Endometrial microvascular endothelial cells (primary cell): ENCODE measurements at regions not wholly inside any gene's neighbourhood (a gene's known extent, or its start where the extent isn't known, plus 50 kb on each side); places are given as distances from the start of the nearest gene placed in this dataset.

Experiments
- in situ Hi-C: cut with HindIII; loops from 2 replicates; pipeline ENCODE4 v1.10.0; 2017; ENCODE audit warnings: low sequenced_read_pairs, low pct_unique_long_range_greater_than_20kb; ENCODE audit errors: inconsistent ontology term

DNA sequence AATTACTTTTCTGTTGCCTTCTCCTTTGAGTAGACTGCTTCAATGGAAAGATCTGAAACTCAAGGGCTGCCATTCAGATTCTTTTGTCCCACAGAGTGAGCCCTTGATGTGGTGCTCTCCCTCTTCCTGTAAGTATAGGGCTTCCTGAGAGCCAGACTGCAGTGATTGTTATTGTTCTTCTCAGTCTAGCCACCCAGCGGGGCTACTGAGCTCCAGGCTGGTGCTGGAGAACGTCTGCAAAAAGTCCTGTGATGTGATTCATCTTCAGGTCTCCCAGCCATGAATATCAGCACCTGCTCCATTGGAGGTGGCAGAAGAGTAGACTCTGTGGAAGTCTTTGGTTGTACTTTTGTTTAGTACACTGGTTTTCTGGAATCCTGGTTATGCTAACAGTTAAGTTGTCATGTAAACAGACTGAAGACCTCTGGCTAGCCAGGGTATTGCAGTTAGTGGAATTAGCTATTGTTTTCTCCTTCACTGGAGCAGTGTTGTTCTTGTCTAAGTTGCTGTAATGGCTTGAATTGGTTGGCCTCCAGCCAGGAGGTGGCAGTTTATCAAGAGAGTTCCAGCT is 240.9 kb downstream of the COL12A1 start:
- in situ Hi-C loops = no loop called here

DNA sequence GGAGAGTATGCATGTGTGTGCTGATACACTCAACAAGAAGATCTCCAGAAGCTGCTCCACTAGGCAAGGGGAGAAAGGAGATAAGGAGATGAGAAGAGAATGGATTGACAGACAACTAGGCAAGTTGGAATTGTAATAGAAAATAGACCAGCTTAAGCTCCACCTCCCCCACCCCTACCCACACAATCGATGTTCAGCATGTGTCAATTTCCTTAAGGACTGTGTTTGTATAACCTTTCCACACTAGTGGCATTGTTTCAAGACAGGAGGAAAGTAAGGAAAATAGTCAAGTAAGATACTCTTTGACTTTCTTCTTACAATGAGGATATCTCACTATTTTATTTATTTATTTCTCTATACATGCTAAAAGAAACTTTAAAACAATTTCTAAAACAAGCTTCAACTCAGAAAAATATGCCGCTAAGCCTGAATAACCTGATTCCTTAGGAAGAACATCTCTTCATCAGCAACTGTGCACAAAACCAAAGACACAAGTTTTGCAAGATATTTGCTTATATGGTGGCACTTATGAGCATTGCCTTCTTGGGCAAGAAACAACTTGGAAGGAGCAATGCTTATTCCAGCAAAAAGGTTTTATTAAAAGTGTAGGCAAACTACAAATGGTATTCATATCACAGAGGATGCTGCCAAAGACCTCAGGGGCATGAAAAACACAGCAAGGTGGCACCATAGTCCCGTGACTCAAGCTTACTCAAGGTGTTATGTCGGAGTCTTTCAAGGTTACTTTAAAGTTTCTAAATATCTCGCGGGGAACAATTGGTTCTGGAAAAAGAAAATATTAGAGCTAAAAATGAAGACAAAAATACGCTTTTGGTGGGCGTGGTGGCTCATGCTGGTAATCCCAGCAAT is 249.1 kb downstream of the COL12A1 start:
- in situ Hi-C loops = no loop called here

DNA sequence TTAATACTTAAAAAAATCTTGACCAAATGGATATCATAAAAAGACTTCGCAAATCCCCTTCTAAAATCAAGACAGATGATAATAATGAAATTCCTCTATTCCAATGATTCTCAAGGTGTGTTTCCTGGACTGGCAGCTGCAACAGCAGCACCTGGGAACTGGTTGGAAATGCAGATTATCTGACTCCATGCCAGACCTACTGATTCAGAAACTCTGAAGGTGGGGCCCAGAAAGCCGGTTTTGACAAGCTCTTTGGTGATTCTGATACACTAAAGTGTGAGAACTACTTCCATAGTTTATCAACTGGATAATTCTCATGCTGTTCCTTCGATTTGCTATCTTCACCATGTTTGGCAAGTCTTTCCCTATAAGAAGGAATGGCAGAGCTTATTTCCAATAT is 252.1 kb downstream of the COL12A1 start:
- in situ Hi-C loops = no loop called here

DNA sequence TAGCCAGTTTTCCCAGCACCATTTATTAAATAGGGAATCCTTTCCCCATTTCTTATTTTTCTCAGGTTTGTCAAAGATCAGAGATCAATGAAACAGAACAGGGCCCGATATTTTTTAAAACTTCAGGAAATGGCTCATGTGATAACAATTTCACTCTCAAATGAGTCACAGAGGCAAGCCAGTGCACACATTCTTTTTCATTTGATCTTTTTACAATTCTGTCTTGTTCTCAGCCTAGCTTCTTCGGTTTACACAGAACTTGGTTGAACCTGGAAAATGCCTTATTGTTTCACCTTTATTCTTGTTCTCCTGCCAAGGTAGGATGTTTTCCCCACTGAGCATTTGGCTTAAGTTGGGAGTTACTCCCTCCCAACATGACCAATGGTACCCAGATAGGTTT is 258.9 kb downstream of the COL12A1 start:
- in situ Hi-C loops = no loop called here

DNA sequence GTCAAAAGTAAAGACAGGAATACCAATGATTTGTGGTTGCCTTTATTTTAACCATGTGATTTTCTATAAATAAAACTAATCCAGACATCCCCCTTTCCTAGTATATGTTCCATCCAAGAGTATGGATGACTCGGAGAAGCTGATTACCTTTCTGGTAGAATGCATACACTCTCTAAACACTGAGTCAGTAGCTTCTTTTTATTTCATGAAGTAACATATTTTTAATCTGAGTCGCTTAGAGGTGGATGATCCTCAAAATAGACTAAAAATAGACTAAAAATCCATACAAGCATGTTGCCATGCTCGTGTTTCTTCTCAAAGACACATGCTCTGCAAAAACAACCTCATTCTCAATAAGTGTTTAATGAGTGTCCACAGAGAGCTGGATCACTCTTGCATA is 263.7 kb downstream of the COL12A1 start:
- in situ Hi-C loops = no loop called here

DNA sequence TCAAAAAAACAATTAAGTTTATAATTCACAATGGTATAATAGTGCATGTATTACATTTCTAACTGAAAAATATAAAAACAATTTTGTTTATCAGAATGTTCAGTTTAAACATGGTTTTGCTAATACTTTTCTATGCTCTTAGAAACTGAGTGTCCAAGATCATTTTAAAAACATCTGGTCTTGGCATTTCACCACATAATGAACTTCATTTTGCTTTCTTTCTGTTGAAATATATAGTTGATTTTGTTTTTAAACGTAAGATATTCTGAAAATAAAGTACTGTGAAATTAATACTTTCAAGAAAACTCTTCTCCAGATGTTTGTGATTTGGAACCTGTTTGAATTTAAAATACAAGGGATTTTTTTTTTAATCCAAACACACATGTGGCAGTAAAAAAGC is 264.4 kb downstream of the COL12A1 start:
- in situ Hi-C loops = no loop called here

DNA sequence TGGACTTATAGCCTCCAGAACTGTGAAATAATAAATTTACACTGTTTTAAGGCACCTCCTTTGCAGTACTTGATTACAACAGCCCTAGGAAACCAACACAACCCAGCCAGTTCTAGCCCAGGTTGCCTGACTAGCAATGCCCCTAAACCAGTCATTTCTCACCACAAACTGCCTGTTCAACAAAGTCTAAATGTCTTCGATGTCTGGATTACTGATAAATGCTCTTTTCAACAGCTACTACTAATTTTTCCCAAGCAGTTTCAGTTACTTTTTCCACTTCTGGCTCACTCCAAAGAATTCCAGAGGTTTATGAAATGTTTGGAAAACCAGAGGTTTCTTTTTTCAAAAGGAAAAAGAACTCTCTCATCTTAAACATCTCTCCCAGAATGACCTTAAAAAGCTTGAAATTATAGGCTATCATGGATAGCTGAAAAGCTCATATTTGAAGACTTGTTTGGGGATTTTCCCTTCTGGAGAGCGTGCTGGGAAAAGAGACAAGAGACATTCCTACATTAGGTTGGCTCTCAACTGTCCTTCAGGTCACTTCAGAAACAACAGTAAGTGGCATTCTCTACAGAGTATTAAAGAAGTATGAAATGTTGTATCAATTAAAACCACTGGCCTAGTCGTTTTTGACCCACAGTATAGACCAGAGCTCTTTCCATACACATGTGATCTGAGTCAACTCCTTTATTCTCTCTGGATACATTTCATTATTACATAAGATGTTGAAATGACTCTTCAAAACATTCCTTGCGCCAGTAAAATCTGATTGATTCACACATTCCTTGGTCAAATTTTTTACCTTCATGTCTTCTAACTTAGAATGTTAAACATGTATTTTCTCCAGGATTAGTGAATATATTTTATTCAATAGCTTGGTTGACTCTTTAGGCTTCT is 265.9 kb downstream of the COL12A1 start:
- in situ Hi-C loops = no loop called here

DNA sequence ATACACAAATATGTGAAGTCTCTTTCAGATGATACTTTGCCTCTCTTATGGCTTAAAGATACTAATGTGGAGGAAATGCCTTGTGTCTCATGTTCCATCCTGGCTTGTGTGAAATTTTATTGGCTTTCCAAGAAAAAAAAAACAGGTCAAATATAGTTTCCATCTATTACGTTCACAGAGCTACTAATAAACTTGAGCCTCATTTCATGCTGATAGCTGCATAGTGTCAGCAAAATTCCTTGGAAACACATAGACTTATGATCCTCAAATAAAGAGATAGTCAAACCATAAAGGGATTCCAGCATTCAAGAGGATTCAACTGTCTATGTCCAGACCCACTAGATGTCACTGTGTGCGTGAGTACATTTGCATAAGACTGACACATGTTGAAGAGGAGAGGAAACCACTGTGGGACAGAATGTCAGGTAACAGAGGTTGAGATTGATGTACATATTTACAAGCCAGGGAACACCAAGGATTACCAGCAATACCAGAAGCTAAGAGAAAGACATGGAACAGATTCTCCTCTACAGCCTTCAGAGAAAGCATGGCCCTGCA is 266.6 kb downstream of the COL12A1 start:
- in situ Hi-C loops = no loop called here

DNA sequence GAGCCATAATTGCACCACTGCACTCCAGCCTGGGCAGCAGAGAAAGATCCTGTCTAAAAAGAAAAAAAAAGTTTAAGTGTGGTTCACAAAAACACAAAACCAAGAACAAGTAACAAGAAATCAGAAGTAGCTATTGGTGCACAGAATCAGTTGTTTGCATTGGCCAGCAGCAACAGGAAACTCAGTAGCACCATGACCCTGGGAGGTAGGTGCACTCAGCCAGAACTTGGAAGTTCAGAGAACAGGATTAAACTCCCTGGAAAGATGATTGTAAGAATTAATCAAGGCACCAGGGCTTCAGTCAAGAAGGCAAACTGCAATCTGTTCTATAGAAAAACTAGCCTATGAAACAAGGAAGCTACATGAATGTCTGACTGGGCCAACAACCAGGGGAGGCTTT is 267.9 kb downstream of the COL12A1 start:
- in situ Hi-C loops = no loop called here

DNA sequence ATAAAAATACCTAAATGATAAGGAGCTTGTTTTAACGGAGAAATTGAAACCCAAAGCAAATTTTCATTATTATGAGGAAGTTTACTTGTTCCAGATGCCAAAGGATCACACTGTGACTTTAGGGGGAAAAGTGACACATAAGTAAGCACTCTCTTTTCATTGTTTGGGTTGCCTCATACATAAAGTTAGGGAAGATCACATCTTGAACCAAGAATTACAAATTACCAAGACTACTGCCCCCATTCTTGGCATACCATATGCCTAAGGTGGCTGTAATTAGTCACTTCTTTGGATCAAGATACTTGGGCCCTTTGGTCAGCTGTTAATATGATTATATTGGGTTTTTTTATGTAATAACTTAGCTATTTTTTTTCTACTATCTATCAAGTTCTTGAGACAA is 269.0 kb downstream of the COL12A1 start:
- in situ Hi-C loops = no loop called here

DNA sequence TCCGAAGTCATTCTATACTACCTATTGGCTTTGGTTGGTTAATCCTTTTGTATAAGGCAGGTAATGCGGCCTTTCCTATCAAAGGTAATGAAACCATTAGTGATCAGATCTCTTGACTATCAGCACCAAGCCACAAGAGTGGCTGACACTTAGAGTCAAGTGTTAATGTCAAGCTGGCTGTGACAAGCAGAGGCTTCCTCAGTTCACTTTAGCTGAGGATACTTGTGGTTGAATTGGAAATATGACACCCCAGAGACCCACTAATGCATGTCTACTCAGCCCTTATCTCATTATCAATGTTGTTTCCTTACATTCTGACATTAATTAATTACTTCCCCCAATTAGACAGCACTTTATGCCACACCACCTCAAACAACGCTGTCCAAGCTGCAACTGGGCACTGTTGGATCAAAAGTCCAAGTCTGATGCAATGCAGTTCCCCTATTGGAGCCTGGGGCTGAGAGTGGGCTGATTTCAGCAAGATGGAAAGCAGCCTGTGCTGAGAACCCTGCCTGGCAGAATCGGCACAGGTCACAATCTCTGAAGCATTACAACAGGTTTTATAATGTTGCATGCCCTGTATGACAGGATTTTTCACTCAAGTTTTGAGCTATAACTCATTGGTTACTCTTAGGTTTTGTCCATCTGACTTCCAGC is 273.5 kb downstream of the COL12A1 start:
- in situ Hi-C loops = no loop called here

DNA sequence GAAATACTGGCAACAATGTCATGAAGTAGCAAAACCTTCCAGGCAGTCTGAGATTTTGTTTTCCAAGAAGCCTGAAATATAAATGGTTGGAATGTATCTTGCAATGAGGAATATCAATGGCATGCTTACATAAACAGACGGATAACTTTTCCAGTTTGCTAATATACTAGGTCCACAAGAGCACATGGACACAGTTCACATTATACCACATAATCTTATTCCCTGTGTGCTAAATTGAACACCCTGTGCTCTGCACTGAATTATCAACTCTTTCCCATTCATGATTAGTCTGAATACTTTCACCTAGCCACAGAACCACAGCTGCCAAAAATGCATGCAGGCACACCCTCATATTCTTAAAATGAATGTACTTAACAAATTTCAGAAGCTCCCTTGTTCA is 274.3 kb downstream of the COL12A1 start:
- in situ Hi-C loops = no loop called here

DNA sequence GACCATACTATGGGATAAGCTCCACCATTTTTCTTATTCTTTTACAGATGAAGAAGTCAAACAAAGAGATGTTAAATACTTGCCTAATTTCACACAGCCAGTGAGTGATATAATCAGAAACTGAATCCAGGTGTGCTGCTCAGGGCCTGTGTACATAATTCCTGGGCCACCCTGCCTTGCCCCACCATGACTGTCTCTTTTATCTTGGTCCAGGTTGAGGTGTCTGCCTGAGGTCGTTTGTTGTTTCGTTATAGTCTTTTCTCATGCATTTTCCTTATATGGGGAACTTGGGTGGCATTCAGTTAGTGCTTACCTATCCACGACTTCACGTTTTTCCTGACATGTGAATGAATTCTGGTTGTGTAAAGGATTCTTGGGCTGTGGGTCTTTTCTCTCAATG is 277.6 kb downstream of the COL12A1 start:
- in situ Hi-C loops = no loop called here

DNA sequence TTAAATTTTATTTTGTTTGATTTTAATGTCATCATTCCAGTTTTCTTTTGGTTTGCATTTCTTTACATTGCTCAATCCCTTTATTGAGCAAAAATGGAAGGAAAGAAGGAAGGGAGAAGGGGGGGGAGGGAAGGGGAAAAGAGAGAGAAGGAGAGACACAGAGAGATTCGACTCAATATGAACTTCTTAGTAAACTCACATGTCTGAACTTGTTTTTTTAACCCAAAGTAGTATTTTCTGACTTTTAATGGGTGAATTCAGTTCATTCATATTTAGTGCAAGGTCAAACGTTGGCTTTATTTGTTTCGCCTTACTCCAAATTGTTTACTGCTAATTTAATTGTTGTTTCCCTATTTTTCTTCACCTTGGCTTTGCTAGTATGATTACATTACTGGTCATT is 278.6 kb downstream of the COL12A1 start:
- in situ Hi-C loops = no loop called here

DNA sequence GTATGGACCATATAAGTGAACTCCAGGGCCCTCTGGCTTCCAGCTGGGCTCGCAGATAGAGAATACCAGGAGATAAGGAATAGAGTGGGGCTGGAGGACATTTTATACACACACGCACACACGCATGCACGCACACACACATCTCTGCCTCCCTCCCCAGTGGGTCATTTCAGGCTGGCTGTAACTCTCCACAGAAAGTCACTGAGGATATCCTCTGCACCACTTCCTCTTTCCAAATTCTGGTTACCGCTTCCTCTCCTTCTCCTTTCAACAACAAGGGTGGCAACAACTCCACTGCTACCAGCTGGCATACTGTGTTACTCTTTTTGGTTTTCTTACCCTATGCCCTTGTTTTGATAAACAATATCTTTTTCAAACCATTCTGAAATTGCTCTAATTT is 280.2 kb downstream of the COL12A1 start:
- in situ Hi-C loops = no loop called here

DNA sequence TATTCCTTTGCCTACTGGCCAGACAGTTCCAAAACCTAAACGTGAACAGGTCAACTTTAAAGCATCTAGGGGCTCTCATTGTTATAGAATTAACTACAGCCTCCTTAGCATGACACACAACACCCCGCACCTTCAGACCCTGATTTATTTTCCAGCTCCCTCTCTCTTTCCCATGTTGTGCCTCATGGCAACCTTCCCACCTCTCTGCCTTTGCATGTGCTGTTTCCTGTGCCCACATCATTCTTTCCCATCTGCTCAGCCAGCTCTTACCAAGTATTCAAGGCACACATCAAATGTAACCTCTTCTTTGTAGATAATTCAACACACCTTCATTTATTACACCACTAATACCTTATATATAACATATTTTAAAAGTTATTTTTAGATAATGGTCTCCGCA is 291.0 kb downstream of the COL12A1 start:
- in situ Hi-C loops = no loop called here

DNA sequence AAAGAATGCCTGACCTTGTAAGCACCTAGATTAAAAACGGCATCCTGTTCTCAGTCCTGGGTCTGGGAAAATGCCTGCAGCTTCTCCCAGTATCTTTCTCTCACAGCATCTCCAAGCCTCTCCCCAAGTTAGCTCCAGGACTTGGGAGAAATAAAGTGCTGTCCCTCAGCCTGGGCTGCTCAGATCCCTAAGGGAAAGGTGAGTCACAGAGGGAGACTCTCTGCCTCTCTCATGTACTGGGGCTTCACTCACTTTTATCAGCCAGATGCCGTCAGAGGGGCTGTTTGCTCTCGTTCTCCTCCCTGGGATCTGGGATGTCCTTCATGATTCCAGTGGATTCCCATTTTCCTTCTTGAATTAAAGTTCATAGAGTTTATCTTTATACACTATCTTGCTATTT is 293.6 kb downstream of the COL12A1 start:
- in situ Hi-C loops = no loop called here

DNA sequence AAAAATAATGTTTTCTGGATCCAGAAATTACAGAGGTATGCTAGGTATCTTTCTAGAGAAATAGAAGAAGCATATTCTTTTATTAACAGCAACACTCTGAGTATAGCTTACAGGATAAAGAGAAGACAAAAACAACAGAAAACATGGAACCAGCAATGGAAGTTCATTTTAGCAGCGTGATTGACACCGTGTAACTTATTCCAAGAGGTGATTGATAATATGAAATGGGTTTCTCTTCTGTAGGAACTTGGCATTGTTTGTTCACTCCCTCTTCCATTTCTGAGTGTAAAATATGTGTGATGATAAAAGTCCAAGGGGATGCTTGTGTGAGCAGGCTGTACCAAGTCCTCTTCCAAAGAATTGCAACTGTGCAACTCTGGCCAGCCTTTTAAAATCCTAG is 303.0 kb downstream of the COL12A1 start:
- in situ Hi-C loops = no loop called here

DNA sequence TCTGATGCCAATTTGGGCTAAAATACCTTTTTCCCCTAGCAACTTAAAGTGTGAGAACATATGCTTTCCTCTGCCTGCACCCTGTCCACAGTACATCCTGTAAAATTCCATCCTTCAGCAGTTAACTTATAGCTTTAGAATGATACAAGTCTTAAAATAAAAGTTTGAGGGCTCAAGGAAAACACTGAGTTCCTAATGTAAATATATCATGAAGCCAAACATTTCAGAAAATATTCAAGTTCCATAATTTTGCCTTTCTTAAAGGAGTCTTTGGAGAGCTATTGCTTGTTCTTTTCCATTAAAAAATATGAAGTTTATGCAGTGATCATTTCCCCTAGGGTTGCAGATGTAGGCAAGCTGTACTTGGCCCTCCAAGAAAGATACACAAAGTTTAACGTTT is 303.8 kb downstream of the COL12A1 start:
- in situ Hi-C loops = no loop called here
